ENCODE measurements at regions not wholly inside any gene's neighbourhood (a gene's known extent, or its start where the extent isn't known, plus 50 kb on each side); places are given as distances from the start of the nearest gene placed in this dataset.

DNA sequence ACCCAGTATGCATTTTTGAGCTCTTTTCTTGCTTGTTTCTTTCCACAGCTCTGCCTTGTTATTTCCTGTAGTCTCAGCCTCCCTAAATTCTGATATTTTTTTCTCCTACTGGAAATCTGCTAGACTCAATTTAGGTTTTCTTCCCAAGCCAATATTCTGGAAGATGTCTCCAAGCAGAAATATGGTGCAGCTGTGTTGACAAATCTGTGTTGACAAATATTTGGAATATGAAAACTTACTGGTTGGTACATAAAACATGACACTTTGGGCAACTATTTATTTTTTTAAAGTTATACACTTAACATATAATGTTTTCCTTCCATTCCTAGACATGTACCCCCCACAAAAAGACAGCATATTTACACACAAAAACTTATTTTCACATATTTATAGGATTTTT is 1048.4 kb downstream of the NCAM2 start:
- ATAC-seq (ENCODE audit: insufficient read depth, low FRiP score) = no peak

DNA sequence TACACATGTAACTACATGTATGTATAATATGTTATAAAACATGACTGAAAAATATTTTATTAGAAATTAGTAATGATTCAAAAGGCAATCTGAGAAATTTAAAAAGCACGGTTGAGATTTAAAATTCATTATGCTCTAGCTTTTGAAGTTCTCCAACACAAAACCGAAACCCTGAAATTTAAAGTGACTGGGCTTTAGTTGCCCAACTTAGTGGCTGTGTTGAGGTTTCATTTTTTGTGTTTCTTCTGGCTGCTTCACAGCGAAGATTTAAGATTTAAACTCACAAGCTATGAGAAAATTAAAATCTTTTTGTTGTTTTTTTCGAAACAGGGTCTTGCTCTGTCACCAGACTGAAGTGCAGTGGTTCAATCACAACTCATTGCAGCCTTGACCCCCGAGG is 1058.7 kb downstream of the NCAM2 start:
- H3K9ac ChIP-seq (ENCODE audit: insufficient read depth in 1 of 2, low read length in 2 of 2) = no peak overlapping the region
- WGBS, 2 donors = 74 to 83% methylated on average over 5 of the region's 5 CpGs
- no peak for ATAC-seq (ENCODE audit: insufficient read depth, low FRiP score)
- H3K27ac ChIP-seq (ENCODE audit: low read depth in 1 of 2, low read length in 1 of 2) = no peak overlapping the region
- H3K9me3 ChIP-seq (ENCODE audit: control insufficient read depth in 4 of 4, insufficient read depth in 3 of 4, low read length in 3 of 4) = no peaks in the 10 kb centered on the region
- H3K4me3 ChIP-seq = no peak overlapping the region
- H3K27me3 ChIP-seq (ENCODE audit: control insufficient read depth in 3 of 3, insufficient read depth in 3 of 3, low read length in 2 of 3) = no peaks in the 10 kb centered on the region
- DNase-seq = no peak
- no peaks in the 10 kb centered on the region for H3K4me1 ChIP-seq (ENCODE audit: control insufficient read depth in 5 of 5, insufficient read depth in 5 of 5, low read length in 5 of 5)
- no peaks in the 10 kb centered on the region for H3K36me3 ChIP-seq (ENCODE audit: control insufficient read depth in 4 of 4, insufficient read depth in 4 of 4, low read length in 4 of 4)
- TF ChIP-seq, protein P1, sequence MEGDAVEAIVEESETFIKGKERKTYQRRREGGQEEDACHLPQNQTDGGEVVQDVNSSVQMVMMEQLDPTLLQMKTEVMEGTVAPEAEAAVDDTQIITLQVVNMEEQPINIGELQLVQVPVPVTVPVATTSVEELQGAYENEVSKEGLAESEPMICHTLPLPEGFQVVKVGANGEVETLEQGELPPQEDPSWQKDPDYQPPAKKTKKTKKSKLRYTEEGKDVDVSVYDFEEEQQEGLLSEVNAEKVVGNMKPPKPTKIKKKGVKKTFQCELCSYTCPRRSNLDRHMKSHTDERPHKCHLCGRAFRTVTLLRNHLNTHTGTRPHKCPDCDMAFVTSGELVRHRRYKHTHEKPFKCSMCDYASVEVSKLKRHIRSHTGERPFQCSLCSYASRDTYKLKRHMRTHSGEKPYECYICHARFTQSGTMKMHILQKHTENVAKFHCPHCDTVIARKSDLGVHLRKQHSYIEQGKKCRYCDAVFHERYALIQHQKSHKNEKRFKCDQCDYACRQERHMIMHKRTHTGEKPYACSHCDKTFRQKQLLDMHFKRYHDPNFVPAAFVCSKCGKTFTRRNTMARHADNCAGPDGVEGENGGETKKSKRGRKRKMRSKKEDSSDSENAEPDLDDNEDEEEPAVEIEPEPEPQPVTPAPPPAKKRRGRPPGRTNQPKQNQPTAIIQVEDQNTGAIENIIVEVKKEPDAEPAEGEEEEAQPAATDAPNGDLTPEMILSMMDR (IDR thresholded peaks at IDR 0.05; ENCODE audit: control extremely low read depth, extremely low read depth) = no peak

More for the DNA sequence above, 1048.4 kb downstream of the NCAM2 start:
- Histone ChIP-seq H3K4me1 (ENCODE audit: control insufficient read depth in 5 of 5, insufficient read depth in 5 of 5, low read length in 5 of 5) (no peaks in the 10 kb centered on the region), H3K27ac (ENCODE audit: low read depth in 1 of 2, low read length in 1 of 2) (no peak overlapping the region), H3K9ac (ENCODE audit: insufficient read depth in 1 of 2, low read length in 2 of 2) (no peak overlapping the region), H3K36me3 (ENCODE audit: control insufficient read depth in 4 of 4, insufficient read depth in 4 of 4, low read length in 4 of 4) (no peaks in the 10 kb centered on the region), H3K9me3 (ENCODE audit: control insufficient read depth in 4 of 4, insufficient read depth in 3 of 4, low read length in 3 of 4) (no peaks in the 10 kb centered on the region), H3K27me3 (ENCODE audit: control insufficient read depth in 3 of 3, insufficient read depth in 3 of 3, low read length in 2 of 3) (no peaks in the 10 kb centered on the region), H3K4me3 (no peak overlapping the region)
- no peak for DNase-seq
- TF ChIP-seq, protein P1 (IDR thresholded peaks at IDR 0.05; ENCODE audit: control extremely low read depth, extremely low read depth) = no peak

DNA sequence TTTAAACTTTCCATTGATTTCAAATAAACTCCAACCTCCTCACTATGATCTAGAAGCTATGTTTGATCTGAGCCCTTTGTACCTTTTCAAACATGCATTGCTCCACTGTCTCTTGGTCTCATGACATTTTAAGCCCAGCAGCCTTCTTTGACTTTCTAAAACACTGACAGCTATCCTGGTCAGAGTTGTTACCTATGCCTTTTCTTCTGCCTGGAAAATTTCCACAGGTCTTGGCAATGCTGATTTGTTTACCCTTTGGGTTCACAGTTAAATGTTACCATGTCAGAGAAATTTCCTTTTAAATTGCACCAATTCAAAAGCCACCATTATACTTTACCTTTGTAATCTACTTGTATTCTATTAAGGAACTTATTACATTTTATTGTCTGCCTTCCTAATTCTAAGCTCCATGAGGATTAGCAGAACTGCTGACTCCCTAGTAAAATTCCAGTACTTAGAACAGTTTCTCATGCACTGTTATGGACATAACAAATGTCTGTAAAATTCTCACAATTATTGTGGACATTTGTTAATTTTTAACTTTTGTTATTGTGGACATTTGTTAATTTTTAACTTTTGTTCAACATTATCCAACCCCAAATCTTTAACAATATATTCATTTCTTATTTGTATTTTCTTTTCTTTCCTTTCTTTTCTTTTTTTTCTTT is 1064.4 kb downstream of the NCAM2 start:
- Histone ChIP-seq H3K4me1 (ENCODE audit: control insufficient read depth in 5 of 5, insufficient read depth in 5 of 5, low read length in 5 of 5) (no peaks in the 10 kb centered on the region), H3K9ac (ENCODE audit: insufficient read depth in 1 of 2, low read length in 2 of 2) (no peak overlapping the region), H3K27ac (ENCODE audit: low read depth in 1 of 2, low read length in 1 of 2) (no peak overlapping the region), H3K4me3 (no peak overlapping the region), H3K27me3 (ENCODE audit: control insufficient read depth in 3 of 3, insufficient read depth in 3 of 3, low read length in 2 of 3) (no peaks in the 10 kb centered on the region), H3K36me3 (ENCODE audit: control insufficient read depth in 4 of 4, insufficient read depth in 4 of 4, low read length in 4 of 4) (no peaks in the 10 kb centered on the region), H3K9me3 (ENCODE audit: control insufficient read depth in 4 of 4, insufficient read depth in 3 of 4, low read length in 3 of 4) (no peaks in the 10 kb centered on the region)
- TF ChIP-seq, protein P1 (IDR thresholded peaks at IDR 0.05; ENCODE audit: control extremely low read depth, extremely low read depth) = no peak
- DNase-seq = no peak
- no peak for ATAC-seq (ENCODE audit: insufficient read depth, low FRiP score)

DNA sequence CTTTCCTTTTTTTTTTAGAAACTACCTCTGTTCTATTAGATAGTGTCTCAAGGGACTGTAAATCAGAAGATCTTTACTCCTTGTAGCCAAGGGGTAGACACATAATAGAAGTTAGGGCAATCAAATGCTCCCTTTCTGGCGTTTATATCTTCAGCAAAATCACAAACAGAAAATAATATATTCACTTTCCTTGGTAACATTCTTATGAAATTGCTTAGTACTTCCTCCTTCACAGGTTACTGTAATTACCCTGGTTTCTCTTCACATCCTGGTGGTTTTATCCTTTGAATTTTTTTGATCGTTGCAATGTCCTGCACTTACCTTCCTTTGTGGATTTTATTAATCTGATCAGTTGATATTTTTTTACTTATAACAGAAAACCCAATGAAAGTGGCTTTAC is 1064.9 kb downstream of the NCAM2 start:
- DNase-seq = no peak
- Histone ChIP-seq H3K9me3 (ENCODE audit: control insufficient read depth in 4 of 4, insufficient read depth in 3 of 4, low read length in 3 of 4) (no peaks in the 10 kb centered on the region), H3K4me1 (ENCODE audit: control insufficient read depth in 5 of 5, insufficient read depth in 5 of 5, low read length in 5 of 5) (no peaks in the 10 kb centered on the region), H3K36me3 (ENCODE audit: control insufficient read depth in 4 of 4, insufficient read depth in 4 of 4, low read length in 4 of 4) (no peaks in the 10 kb centered on the region), H3K9ac (ENCODE audit: insufficient read depth in 1 of 2, low read length in 2 of 2) (no peak overlapping the region), H3K27ac (ENCODE audit: low read depth in 1 of 2, low read length in 1 of 2) (no peak overlapping the region), H3K4me3 (no peak overlapping the region), H3K27me3 (ENCODE audit: control insufficient read depth in 3 of 3, insufficient read depth in 3 of 3, low read length in 2 of 3) (no peaks in the 10 kb centered on the region)
- ATAC-seq (ENCODE audit: insufficient read depth, low FRiP score) = no peak
- 75 to 78% methylated on average over 2 of the region's 2 CpGs for WGBS, 2 donors
- TF ChIP-seq, protein P1 (IDR thresholded peaks at IDR 0.05; ENCODE audit: control extremely low read depth, extremely low read depth) = no peak

All from lung (tissue), 11 donors.